ENCODE measurements at regions not wholly inside any gene's neighbourhood (a gene's known extent, or its start where the extent isn't known, plus 50 kb on each side); places are given as distances from the start of the nearest gene placed in this dataset.

- ChIA-PET CTCF (ENCODE audit: unreplicated experiment) (no interaction called here), POLR2A (no interaction called here)
- Histone ChIP-seq H3K9me3 (ENCODE audit: low read length) (no peaks in the 10 kb centered on the region), H3K9me2 (ENCODE audit: insufficient read depth, low read length) (no peaks in the 10 kb centered on the region), H3K79me2 (ENCODE audit: insufficient read depth, low read depth, low read length) (no peaks in the 10 kb centered on the region), H2AFZ (ENCODE audit: low read length) (no peak overlapping the region; the same call in 1 of the 2 replicates), H3K4me2 (ENCODE audit: low read length) (peak overlapping the region; percentile 55), H3K4me3 (ENCODE audit: low read depth, low read length, poor library complexity, severe bottlenecking) (peak overlapping the region; percentile 34), H3K4me1 (ENCODE audit: insufficient read depth, low read length, poor library complexity, severe bottlenecking) (peaks cover 22% of the 10 kb centered on the region), H3K27ac (ENCODE audit: low read depth, low read length, poor library complexity, severe bottlenecking) (no peak overlapping the region), H3K36me3 (ENCODE audit: insufficient read depth, low read length) (no peaks in the 10 kb centered on the region), H4K20me1 (ENCODE audit: insufficient read depth, low read length) (no peaks in the 10 kb centered on the region)
- intact Hi-C loops (cut with micrococcal nuclease; ENCODE audit: unreplicated experiment): no loop called here
- no peak for TF ChIP-seq EZH2phosphoT487 (IDR thresholded peaks at IDR 0.05; ENCODE audit: borderline replicate concordance, low read depth, low read length)
- peak; percentile 31 for DNase-seq (ENCODE audit: low spot score)
- BruUV-seq (replicated peaks): no TSS peak
Observed at GRCh38 chrX:106331606-106332005, 163.5 kb downstream of the PWWP3B start.

- ChIA-PET POLR2A (no interaction called here), CTCF (ENCODE audit: unreplicated experiment) (no interaction called here)
- Histone ChIP-seq H3K9me3 (ENCODE audit: low read length) (no peaks in the 10 kb centered on the region), H3K36me3 (ENCODE audit: insufficient read depth, low read length) (no peaks in the 10 kb centered on the region), H3K4me1 (ENCODE audit: insufficient read depth, low read length, poor library complexity, severe bottlenecking) (no peaks in the 10 kb centered on the region), H2AFZ (ENCODE audit: low read length) (no peak overlapping the region), H3K4me3 (ENCODE audit: low read depth, low read length, poor library complexity, severe bottlenecking) (no peak overlapping the region), H3K27ac (ENCODE audit: low read depth, low read length, poor library complexity, severe bottlenecking) (no peak overlapping the region), H4K20me1 (ENCODE audit: insufficient read depth, low read length) (no peaks in the 10 kb centered on the region), H3K4me2 (ENCODE audit: low read length) (no peak overlapping the region), H3K9me2 (ENCODE audit: insufficient read depth, low read length) (no peaks in the 10 kb centered on the region), H3K79me2 (ENCODE audit: insufficient read depth, low read depth, low read length) (no peaks in the 10 kb centered on the region)
- no peak for TF ChIP-seq EZH2phosphoT487 (IDR thresholded peaks at IDR 0.05; ENCODE audit: borderline replicate concordance, low read depth, low read length)
- no peak for TF ChIP-seq CTCF (conservative IDR thresholded peaks at IDR 0.05; ENCODE audit: low read length)
- DNase-seq (ENCODE audit: low spot score): peak; percentile 6
- no TSS peak for BruUV-seq (replicated peaks)
- intact Hi-C loops (cut with micrococcal nuclease; ENCODE audit: unreplicated experiment): no loop called here
Observed at GRCh38 chrX:106341823-106342222, 173.7 kb downstream of the PWWP3B start.

GRCh38 chrX:106356580-106356979, 188.5 kb downstream of the PWWP3B start:
- CTCF ChIA-PET (ENCODE audit: unreplicated experiment): no interaction called here
- POLR2A ChIA-PET: no interaction called here

More at GRCh38 chrX:106356580-106356979, 188.5 kb downstream of the PWWP3B start:
- no peak overlapping the region for H3K4me3 ChIP-seq (ENCODE audit: low read depth, low read length, poor library complexity, severe bottlenecking)
- no peaks in the 10 kb centered on the region for H3K36me3 ChIP-seq (ENCODE audit: insufficient read depth, low read length)
- H2AFZ ChIP-seq (ENCODE audit: low read length): no peak overlapping the region
- H3K79me2 ChIP-seq (ENCODE audit: insufficient read depth, low read depth, low read length): no peaks in the 10 kb centered on the region
- no peaks in the 10 kb centered on the region for H4K20me1 ChIP-seq (ENCODE audit: insufficient read depth, low read length)
- no peak for TF ChIP-seq CTCF (conservative IDR thresholded peaks at IDR 0.05; ENCODE audit: low read length)
- TF ChIP-seq EZH2phosphoT487 (IDR thresholded peaks at IDR 0.05; ENCODE audit: borderline replicate concordance, low read depth, low read length): no peak
- no peak overlapping the region for H3K4me2 ChIP-seq (ENCODE audit: low read length)
- no peak overlapping the region for H3K27ac ChIP-seq (ENCODE audit: low read depth, low read length, poor library complexity, severe bottlenecking)
- BruUV-seq (replicated peaks): no TSS peak
- H3K9me2 ChIP-seq (ENCODE audit: insufficient read depth, low read length): no peaks in the 10 kb centered on the region
- DNase-seq (ENCODE audit: low spot score): no peak
- H3K9me3 ChIP-seq (ENCODE audit: low read length): no peaks in the 10 kb centered on the region
- H3K4me1 ChIP-seq (ENCODE audit: insufficient read depth, low read length, poor library complexity, severe bottlenecking): no peaks in the 10 kb centered on the region
- intact Hi-C loops (cut with micrococcal nuclease; ENCODE audit: unreplicated experiment): no loop called here
